NCI-H2081 (cell line): ENCODE measurements at regions not wholly inside any gene's neighbourhood (a gene's known extent, or its start where the extent isn't known, plus 50 kb on each side); places are given as distances from the start of the nearest gene placed in this dataset.

Experiments
- DNase-seq, 2 experiments: peaks; one replicate each; lab custom pipeline; 2025; lab: John Stamatoyannopoulos, UW

GRCh38 chr3:44092497-44092896 is 149.2 kb upstream of the TOPAZ1 start:
- no peak for DNase-seq

GRCh38 chr3:44093531-44093930 is 148.2 kb upstream of the TOPAZ1 start:
- no peak for DNase-seq

GRCh38 chr3:44098656-44099415 is 142.8 kb upstream of the TOPAZ1 start:
- no peak for DNase-seq

GRCh38 chr3:44099566-44100297 is 142.0 kb upstream of the TOPAZ1 start:
- DNase-seq, result no peak

- DNase-seq, result no peak
Observed at GRCh38 chr3:44100298-44100695, 141.4 kb upstream of the TOPAZ1 start.

- DNase-seq, result no peak
Observed at GRCh38 chr3:44104043-44104442, 137.6 kb upstream of the TOPAZ1 start.

GRCh38 chr3:44104668-44105321 is 136.9 kb upstream of the TOPAZ1 start:
- DNase-seq, result no peak

GRCh38 chr3:44105571-44105970 is 136.1 kb upstream of the TOPAZ1 start:
- no peak for DNase-seq

- DNase-seq, result no peak
Observed at GRCh38 chr3:44106756-44107155, 134.9 kb upstream of the TOPAZ1 start.

GRCh38 chr3:44108481-44108880 is 133.2 kb upstream of the TOPAZ1 start:
- no peak for DNase-seq

GRCh38 chr3:44109771-44110361 is 131.8 kb upstream of the TOPAZ1 start:
- no peak for DNase-seq

- no peak for DNase-seq
Observed at GRCh38 chr3:44110648-44111047, 131.0 kb upstream of the TOPAZ1 start.

- no peak for DNase-seq
Observed at GRCh38 chr3:44111482-44111881, 130.2 kb upstream of the TOPAZ1 start.

GRCh38 chr3:44114142-44114541 is 127.5 kb upstream of the TOPAZ1 start:
- no peak for DNase-seq

- no peak for DNase-seq
Observed at GRCh38 chr3:44117239-44117638, 124.4 kb upstream of the TOPAZ1 start.

- DNase-seq, result no peak
Observed at GRCh38 chr3:44117736-44118135, 124.0 kb upstream of the TOPAZ1 start.

GRCh38 chr3:44120721-44121582 is 120.7 kb upstream of the TOPAZ1 start:
- no peak for DNase-seq

GRCh38 chr3:44125246-44125645 is 116.4 kb upstream of the TOPAZ1 start:
- DNase-seq, result no peak

- DNase-seq, result no peak
Observed at GRCh38 chr3:44125882-44126281, 115.8 kb upstream of the TOPAZ1 start.

GRCh38 chr3:44128057-44128775 is 113.5 kb upstream of the TOPAZ1 start:
- no peak for DNase-seq

GRCh38 chr3:44130249-44130648 is 111.4 kb upstream of the TOPAZ1 start:
- no peak for DNase-seq
